Neural crest cell (in vitro differentiated cells): ENCODE measurements at regions not wholly inside any gene's neighbourhood (a gene's known extent, or its start where the extent isn't known, plus 50 kb on each side); places are given as distances from the start of the nearest gene placed in this dataset.

Experiments used
- DNase-seq: peaks from one replicate; pipeline ENCODE4 v3.0.0; 2021; ENCODE audit warnings: low read depth, mixed read lengths, low spot score
- H3K27ac Mint-ChIP-seq: one replicate; pipeline ENCODE4 v1.8.0; 2021; ENCODE audit warnings: mild to moderate bottlenecking, mixed read lengths; ENCODE audit not compliant: unreplicated experiment
- H3K27me3 Mint-ChIP-seq: 2 replicates; pipeline ENCODE4 v1.8.0; 2021; ENCODE audit warnings: low read depth, mild to moderate bottlenecking, mixed read lengths
- H3K36me3 Mint-ChIP-seq: 2 replicates; pipeline ENCODE4 v1.8.0; 2021; ENCODE audit warnings: low read depth, mild to moderate bottlenecking, mixed read lengths
- H3K4me1 Mint-ChIP-seq: 2 replicates; pipeline ENCODE4 v1.8.0; 2021; ENCODE audit warnings: mixed read lengths
- H3K4me3 Mint-ChIP-seq: one replicate; pipeline ENCODE4 v1.8.0; 2021; ENCODE audit warnings: mild to moderate bottlenecking, mixed read lengths
- H3K9me3 Mint-ChIP-seq: 2 replicates; pipeline ENCODE4 v1.8.0; 2021; ENCODE audit warnings: mixed read lengths
- CTCF ChIP-seq: fragments of 200-600 bp; sonication (generic); conservative IDR thresholded peaks from 2 replicates; pipeline ENCODE4 v1.5.0; 2021; ENCODE audit warnings: antibody characterized with exemption, mild to moderate bottlenecking

- Mint-ChIP-seq H3K4me3 (no peak overlapping the region), H3K9me3 (peaks cover 5% of the 10 kb centered on the region), H3K27ac (no peak overlapping the region)
Measured at GRCh38 chr7:54186336-54186735, 355.8 kb upstream of the VSTM2A start.

GRCh38 chr7:54187886-54188685, 354.1 kb upstream of the VSTM2A start:
- no peak for TF ChIP-seq CTCF
- H3K4me3 Mint-ChIP-seq: no peak overlapping the region
- H3K4me1 Mint-ChIP-seq: no peaks in the 10 kb centered on the region
- DNase-seq: no peak
- H3K27ac Mint-ChIP-seq: no peak overlapping the region
- H3K27me3 Mint-ChIP-seq: no peaks in the 10 kb centered on the region
- no peaks in the 10 kb centered on the region for H3K36me3 Mint-ChIP-seq
- H3K9me3 Mint-ChIP-seq: peaks cover 3% of the 10 kb centered on the region

More at GRCh38 chr7:54186336-54186735, 355.8 kb upstream of the VSTM2A start:
- Mint-ChIP-seq H3K36me3 (no peaks in the 10 kb centered on the region), H3K4me1 (no peaks in the 10 kb centered on the region), H3K27me3 (no peaks in the 10 kb centered on the region)
- no peak for TF ChIP-seq CTCF
- no peak for DNase-seq

- Mint-ChIP-seq H3K27me3 (no peaks in the 10 kb centered on the region), H3K4me1 (no peaks in the 10 kb centered on the region), H3K27ac (no peak overlapping the region), H3K9me3 (peaks cover under 1% of the 10 kb centered on the region), H3K4me3 (no peak overlapping the region), H3K36me3 (no peaks in the 10 kb centered on the region)
- TF ChIP-seq CTCF: no peak
- DNase-seq: no peak
Measured at GRCh38 chr7:54188843-54189242, 353.3 kb upstream of the VSTM2A start.

- no peaks in the 10 kb centered on the region for H3K4me1 Mint-ChIP-seq
- no peak overlapping the region for H3K27ac Mint-ChIP-seq
- TF ChIP-seq CTCF: no peak
- H3K36me3 Mint-ChIP-seq: no peaks in the 10 kb centered on the region
- H3K27me3 Mint-ChIP-seq: no peaks in the 10 kb centered on the region
- no peak overlapping the region for H3K4me3 Mint-ChIP-seq
- DNase-seq: no peak
- no peaks in the 10 kb centered on the region for H3K9me3 Mint-ChIP-seq
Measured at GRCh38 chr7:54189330-54189729, 352.8 kb upstream of the VSTM2A start.

GRCh38 chr7:54201501-54201900, 340.7 kb upstream of the VSTM2A start:
- no peak overlapping the region for H3K27ac Mint-ChIP-seq
- no peak for TF ChIP-seq CTCF
- H3K36me3 Mint-ChIP-seq: no peaks in the 10 kb centered on the region
- no peak overlapping the region for H3K4me3 Mint-ChIP-seq
- H3K4me1 Mint-ChIP-seq: no peaks in the 10 kb centered on the region
- no peaks in the 10 kb centered on the region for H3K27me3 Mint-ChIP-seq
- DNase-seq: no peak
- no peaks in the 10 kb centered on the region for H3K9me3 Mint-ChIP-seq
